Ishikawa (cell line): ENCODE measurements at regions not wholly inside any gene's neighbourhood (a gene's known extent, or its start where the extent isn't known, plus 50 kb on each side); places are given as distances from the start of the nearest gene placed in this dataset.

Experiments used
- CEBPB ChIP-seq: IDR thresholded peaks from 2 replicates; pipeline ENCODE4 v1.6.1; 2012
- CREB1 ChIP-seq: IDR thresholded peaks from 2 replicates; pipeline ENCODE4 v1.6.1; 2012; ENCODE audit warnings: low read depth
- EGR1 ChIP-seq: IDR thresholded peaks from 2 replicates; pipeline ENCODE4 v1.6.1; 2012
- EP300 ChIP-seq: IDR thresholded peaks from 2 replicates; pipeline ENCODE4 v1.6.1; 2012; ENCODE audit warnings: borderline replicate concordance
- FOXM1 ChIP-seq: IDR thresholded peaks from 2 replicates; pipeline ENCODE4 v1.6.1; 2012; ENCODE audit warnings: low read depth, borderline replicate concordance
- NFIC ChIP-seq: IDR thresholded peaks from 2 replicates; pipeline ENCODE4 v1.6.1; 2012
- RAD21 ChIP-seq: IDR thresholded peaks from 2 replicates; pipeline ENCODE4 v1.6.1; 2012; ENCODE audit warnings: low read depth
- TAF1 ChIP-seq: IDR thresholded peaks from 2 replicates; pipeline ENCODE4 v1.6.1; 2012; ENCODE audit warnings: low read depth, mild to moderate bottlenecking
- TCF12 ChIP-seq: IDR thresholded peaks from 2 replicates; pipeline ENCODE4 v1.6.1; 2012; ENCODE audit warnings: low read depth
- TEAD4 ChIP-seq: IDR thresholded peaks from 2 replicates; pipeline ENCODE4 v1.6.1; 2012
- YY1 ChIP-seq: IDR thresholded peaks from 2 replicates; pipeline ENCODE4 v1.6.1; 2012; ENCODE audit warnings: low read depth
- TF ChIP-seq, protein P1 (sequence below): IDR thresholded peaks from 2 replicates; pipeline ENCODE4 v1.6.1; 2012
- TF ChIP-seq, protein P2 (sequence below): IDR thresholded peaks from 2 replicates; pipeline ENCODE4 v1.6.1; 2012; ENCODE audit warnings: low read depth, mild to moderate bottlenecking
- TF ChIP-seq, protein P3 (sequence below): IDR thresholded peaks from 2 replicates; pipeline ENCODE4 v1.6.1; 2012

DNA sequence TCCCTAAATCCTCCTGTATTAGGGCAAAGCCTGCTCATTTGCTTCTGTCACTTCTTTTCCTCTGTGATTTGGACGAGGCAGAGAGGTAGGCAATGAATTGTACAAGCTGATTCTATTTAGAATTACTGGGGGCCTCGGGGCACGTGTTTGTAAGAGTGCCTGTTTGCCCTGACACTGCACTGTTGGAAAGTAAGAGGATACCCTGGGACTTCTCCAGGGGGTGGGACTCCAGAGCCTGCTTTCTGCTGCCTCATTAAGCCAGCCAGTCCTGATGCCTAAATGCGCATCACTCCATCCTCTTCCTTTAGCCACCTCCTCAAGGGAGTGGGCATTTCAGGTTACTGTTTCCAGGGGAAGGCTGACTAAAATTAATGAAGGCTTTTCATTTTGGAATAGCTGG is 134.3 kb downstream of the TDRD15 start:
- TF ChIP-seq EP300 (no peak), EGR1 (no peak), CREB1 (no peak), TCF12 (no peak), FOXM1 (no peak), RAD21 (no peak), TEAD4 (no peak), CEBPB (no peak), TAF1 (no peak), YY1 (no peak), NFIC (no peak)
- TF ChIP-seq, protein P1, sequence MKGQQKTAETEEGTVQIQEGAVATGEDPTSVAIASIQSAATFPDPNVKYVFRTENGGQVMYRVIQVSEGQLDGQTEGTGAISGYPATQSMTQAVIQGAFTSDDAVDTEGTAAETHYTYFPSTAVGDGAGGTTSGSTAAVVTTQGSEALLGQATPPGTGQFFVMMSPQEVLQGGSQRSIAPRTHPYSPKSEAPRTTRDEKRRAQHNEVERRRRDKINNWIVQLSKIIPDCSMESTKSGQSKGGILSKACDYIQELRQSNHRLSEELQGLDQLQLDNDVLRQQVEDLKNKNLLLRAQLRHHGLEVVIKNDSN, result no peak
- TF ChIP-seq, protein P2, sequence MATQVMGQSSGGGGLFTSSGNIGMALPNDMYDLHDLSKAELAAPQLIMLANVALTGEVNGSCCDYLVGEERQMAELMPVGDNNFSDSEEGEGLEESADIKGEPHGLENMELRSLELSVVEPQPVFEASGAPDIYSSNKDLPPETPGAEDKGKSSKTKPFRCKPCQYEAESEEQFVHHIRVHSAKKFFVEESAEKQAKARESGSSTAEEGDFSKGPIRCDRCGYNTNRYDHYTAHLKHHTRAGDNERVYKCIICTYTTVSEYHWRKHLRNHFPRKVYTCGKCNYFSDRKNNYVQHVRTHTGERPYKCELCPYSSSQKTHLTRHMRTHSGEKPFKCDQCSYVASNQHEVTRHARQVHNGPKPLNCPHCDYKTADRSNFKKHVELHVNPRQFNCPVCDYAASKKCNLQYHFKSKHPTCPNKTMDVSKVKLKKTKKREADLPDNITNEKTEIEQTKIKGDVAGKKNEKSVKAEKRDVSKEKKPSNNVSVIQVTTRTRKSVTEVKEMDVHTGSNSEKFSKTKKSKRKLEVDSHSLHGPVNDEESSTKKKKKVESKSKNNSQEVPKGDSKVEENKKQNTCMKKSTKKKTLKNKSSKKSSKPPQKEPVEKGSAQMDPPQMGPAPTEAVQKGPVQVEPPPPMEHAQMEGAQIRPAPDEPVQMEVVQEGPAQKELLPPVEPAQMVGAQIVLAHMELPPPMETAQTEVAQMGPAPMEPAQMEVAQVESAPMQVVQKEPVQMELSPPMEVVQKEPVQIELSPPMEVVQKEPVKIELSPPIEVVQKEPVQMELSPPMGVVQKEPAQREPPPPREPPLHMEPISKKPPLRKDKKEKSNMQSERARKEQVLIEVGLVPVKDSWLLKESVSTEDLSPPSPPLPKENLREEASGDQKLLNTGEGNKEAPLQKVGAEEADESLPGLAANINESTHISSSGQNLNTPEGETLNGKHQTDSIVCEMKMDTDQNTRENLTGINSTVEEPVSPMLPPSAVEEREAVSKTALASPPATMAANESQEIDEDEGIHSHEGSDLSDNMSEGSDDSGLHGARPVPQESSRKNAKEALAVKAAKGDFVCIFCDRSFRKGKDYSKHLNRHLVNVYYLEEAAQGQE, result no peak
- TF ChIP-seq, protein P3, sequence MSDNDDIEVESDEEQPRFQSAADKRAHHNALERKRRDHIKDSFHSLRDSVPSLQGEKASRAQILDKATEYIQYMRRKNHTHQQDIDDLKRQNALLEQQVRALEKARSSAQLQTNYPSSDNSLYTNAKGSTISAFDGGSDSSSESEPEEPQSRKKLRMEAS, result no peak
